GM13977 (cell line): ENCODE measurements at regions not wholly inside any gene's neighbourhood (a gene's known extent, or its start where the extent isn't known, plus 50 kb on each side); places are given as distances from the start of the nearest gene placed in this dataset.

Experiments used
- DNase-seq: peaks from one replicate; pipeline ENCODE4 v3.0.0; 2012; ENCODE audit warnings: low spot score
- CTCF ChIP-seq: IDR thresholded peaks from 2 replicates; pipeline ENCODE4 v1.5.1; 2012; ENCODE audit warnings: mild to moderate bottlenecking, control low read depth; ENCODE audit not compliant: insufficient read depth; ENCODE audit errors: extremely low read depth, missing control alignments
- in situ Hi-C: fragments of 300-500 bp; cut with MboI; formaldehyde crosslinking; loops from one replicate; pipeline ENCODE4 v1.12.0; 2022; ENCODE audit warnings: low sequenced_read_pairs, low pct_unique_long_range_greater_than_20kb, mixed read lengths, inconsistent platforms; ENCODE audit not compliant: unreplicated experiment

GRCh38 chrX:39214387-39215126 lies 413.3 kb downstream of the MID1IP1 start:
- no peak for DNase-seq
- no peak for TF ChIP-seq CTCF
- in situ Hi-C loops: no loop called here

GRCh38 chrX:39220952-39221351 lies 419.7 kb downstream of the MID1IP1 start:
- DNase-seq: no peak
- TF ChIP-seq CTCF: no peak
- in situ Hi-C loops: no loop called here

- TF ChIP-seq CTCF: no peak
- in situ Hi-C loops: no loop called here
- DNase-seq: no peak
Observed at GRCh38 chrX:39222346-39223113, 421.3 kb downstream of the MID1IP1 start.

GRCh38 chrX:39226251-39226650 lies 425.0 kb downstream of the MID1IP1 start:
- DNase-seq: no peak
- in situ Hi-C loops: no loop called here
- TF ChIP-seq CTCF: no peak

- no peak for DNase-seq
- in situ Hi-C loops: no loop called here
- TF ChIP-seq CTCF: no peak
Observed at GRCh38 chrX:39227371-39227770, 426.1 kb downstream of the MID1IP1 start.

- in situ Hi-C loops: no loop called here
- no peak for TF ChIP-seq CTCF
- no peak for DNase-seq
Observed at GRCh38 chrX:39238006-39238405, 436.7 kb downstream of the MID1IP1 start.
